NCI-H1694 (cell line): ENCODE measurements at regions not wholly inside any gene's neighbourhood (a gene's known extent, or its start where the extent isn't known, plus 50 kb on each side); places are given as distances from the start of the nearest gene placed in this dataset.

Source experiments
- DNase-seq: peaks from one replicate; lab custom pipeline; 2025; lab: John Stamatoyannopoulos, UW

GRCh38 chr12:89821896-89822295, 113.3 kb upstream of the ATP2B1 start:
- DNase-seq: no peak

GRCh38 chr12:89817501-89818226, 109.0 kb upstream of the ATP2B1 start:
- DNase-seq: no peak

GRCh38 chr12:89815225-89815624, 106.6 kb upstream of the ATP2B1 start:
- no peak for DNase-seq

- no peak for DNase-seq
These were observed 94.8 kb upstream of the ATP2B1 start for GRCh38 chr12:89803412-89803811.

- no peak for DNase-seq
These were observed 92.6 kb upstream of the ATP2B1 start for GRCh38 chr12:89801284-89801683.

- no peak for DNase-seq
These were observed 91.8 kb upstream of the ATP2B1 start for GRCh38 chr12:89800435-89800834.

GRCh38 chr12:89799316-89799715, 90.7 kb upstream of the ATP2B1 start:
- DNase-seq: no peak

- no peak for DNase-seq
These were observed 88.8 kb upstream of the ATP2B1 start for GRCh38 chr12:89797436-89797835.

GRCh38 chr12:89796798-89797382, 88.3 kb upstream of the ATP2B1 start:
- DNase-seq: no peak

GRCh38 chr12:89793946-89794345, 85.3 kb upstream of the ATP2B1 start:
- no peak for DNase-seq

- DNase-seq: no peak
These were observed 82.6 kb upstream of the ATP2B1 start for GRCh38 chr12:89791286-89791685.

GRCh38 chr12:89789862-89790261, 81.2 kb upstream of the ATP2B1 start:
- no peak for DNase-seq

- no peak for DNase-seq
These were observed 79.1 kb upstream of the ATP2B1 start for GRCh38 chr12:89787763-89788162.

- no peak for DNase-seq
These were observed 77.7 kb upstream of the ATP2B1 start for GRCh38 chr12:89786177-89786810.

- DNase-seq: no peak
These were observed 74.9 kb upstream of the ATP2B1 start for GRCh38 chr12:89783359-89784060.

GRCh38 chr12:89782807-89783206, 74.2 kb upstream of the ATP2B1 start:
- DNase-seq: no peak

GRCh38 chr12:89781946-89782550, 73.4 kb upstream of the ATP2B1 start:
- DNase-seq: no peak

- DNase-seq: no peak
These were observed 72.5 kb upstream of the ATP2B1 start for GRCh38 chr12:89781156-89781555.

- no peak for DNase-seq
These were observed 70.5 kb upstream of the ATP2B1 start for GRCh38 chr12:89779090-89779489.

GRCh38 chr12:89777733-89778379, 69.2 kb upstream of the ATP2B1 start:
- no peak for DNase-seq

GRCh38 chr12:89775986-89776365, 67.3 kb upstream of the ATP2B1 start:
- no peak for DNase-seq
